ENCODE measurements at regions not wholly inside any gene's neighbourhood (a gene's known extent, or its start where the extent isn't known, plus 50 kb on each side); places are given as distances from the start of the nearest gene placed in this dataset.

GRCh38 chr6:48471326-48471725, 360.3 kb upstream of the PTCHD4 start:
- ChIA-PET POLR2A (no interaction called here), CTCF (no interaction called here)
- intact Hi-C loops (cut with DNase I, micrococcal nuclease), result no loop called here
- Mint-ChIP-seq H3K9me3 (ENCODE audit: low read depth) (peaks cover 2% of the 10 kb centered on the region), H3K27me3 (no peaks in the 10 kb centered on the region), H3K27ac (no peak overlapping the region), H3K36me3 (ENCODE audit: low read depth) (no peaks in the 10 kb centered on the region), H3K4me1 (no peaks in the 10 kb centered on the region), H3K4me3 (no peak overlapping the region)
- no peak for ATAC-seq
- no peak for DNase-seq

DNA sequence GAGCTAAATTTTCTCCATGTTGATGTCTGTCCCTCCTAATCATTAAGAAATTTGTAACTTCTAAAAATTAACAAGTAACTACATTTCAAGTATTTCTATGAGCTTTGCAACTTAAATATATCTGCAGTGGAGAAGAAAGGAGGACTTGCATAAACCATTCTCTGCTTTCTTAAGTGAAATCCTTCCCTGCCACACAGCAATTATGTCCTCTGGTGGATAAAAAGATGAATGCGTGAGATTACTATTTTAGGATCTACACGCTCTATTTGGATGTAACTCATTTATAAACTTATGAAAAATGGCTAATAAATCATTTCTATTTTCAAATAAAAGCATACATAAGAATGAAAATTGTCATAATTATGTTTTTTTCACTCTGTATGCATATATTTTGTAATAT, 338.0 kb upstream of the PTCHD4 start:
- H3K4me3 Mint-ChIP-seq, result no peak overlapping the region
- ChIA-PET CTCF (no interaction called here), POLR2A (no interaction called here)
- H3K36me3 Mint-ChIP-seq (ENCODE audit: low read depth), result no peaks in the 10 kb centered on the region
- H3K4me1 Mint-ChIP-seq, result no peaks in the 10 kb centered on the region
- ATAC-seq (no peak), DNase-seq (no peak)
- H3K27ac Mint-ChIP-seq, result no peak overlapping the region
- no peaks in the 10 kb centered on the region for H3K27me3 Mint-ChIP-seq
- intact Hi-C loops (cut with DNase I, micrococcal nuclease), result no loop called here
- peaks cover 13% of the 10 kb centered on the region for H3K9me3 Mint-ChIP-seq (ENCODE audit: low read depth)

DNA sequence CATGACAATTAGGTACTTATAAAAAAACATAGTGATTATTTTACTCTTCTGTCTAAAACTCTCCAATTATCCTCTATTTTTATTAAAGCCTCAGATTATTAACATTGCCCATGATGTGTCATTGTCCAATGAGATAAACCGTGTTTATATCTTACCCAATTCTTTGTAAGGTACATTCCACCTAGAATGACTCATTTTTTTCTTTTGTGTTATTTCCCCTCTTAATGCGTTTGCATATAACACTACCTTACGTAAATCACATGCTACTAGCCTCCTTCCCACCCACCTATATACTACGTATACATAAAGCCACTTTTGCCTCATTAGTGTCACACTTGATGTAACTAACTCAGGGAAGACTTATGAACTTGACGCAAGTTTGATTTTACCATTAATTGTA, 336.3 kb upstream of the PTCHD4 start:
- ATAC-seq (no peak), DNase-seq (no peak)
- intact Hi-C loops (cut with DNase I, micrococcal nuclease), result no loop called here
- Mint-ChIP-seq H3K4me1 (no peaks in the 10 kb centered on the region), H3K36me3 (ENCODE audit: low read depth) (no peaks in the 10 kb centered on the region), H3K27me3 (no peaks in the 10 kb centered on the region), H3K9me3 (ENCODE audit: low read depth) (peaks cover 12% of the 10 kb centered on the region), H3K4me3 (no peak overlapping the region), H3K27ac (no peak overlapping the region)
- CTCF ChIA-PET, result no interaction called here
- POLR2A ChIA-PET, result no interaction called here

- no peak for ATAC-seq
- Mint-ChIP-seq H3K36me3 (ENCODE audit: low read depth) (no peaks in the 10 kb centered on the region), H3K4me1 (no peaks in the 10 kb centered on the region), H3K9me3 (ENCODE audit: low read depth) (peaks cover 2% of the 10 kb centered on the region), H3K4me3 (no peak overlapping the region), H3K27ac (no peak overlapping the region), H3K27me3 (no peaks in the 10 kb centered on the region)
- intact Hi-C loops (cut with DNase I, micrococcal nuclease), result no loop called here
- CTCF ChIA-PET, result no interaction called here
- POLR2A ChIA-PET, result no interaction called here
- DNase-seq, result no peak
These were observed 318.6 kb upstream of the PTCHD4 start for GRCh38 chr6:48429610-48430009.

DNA sequence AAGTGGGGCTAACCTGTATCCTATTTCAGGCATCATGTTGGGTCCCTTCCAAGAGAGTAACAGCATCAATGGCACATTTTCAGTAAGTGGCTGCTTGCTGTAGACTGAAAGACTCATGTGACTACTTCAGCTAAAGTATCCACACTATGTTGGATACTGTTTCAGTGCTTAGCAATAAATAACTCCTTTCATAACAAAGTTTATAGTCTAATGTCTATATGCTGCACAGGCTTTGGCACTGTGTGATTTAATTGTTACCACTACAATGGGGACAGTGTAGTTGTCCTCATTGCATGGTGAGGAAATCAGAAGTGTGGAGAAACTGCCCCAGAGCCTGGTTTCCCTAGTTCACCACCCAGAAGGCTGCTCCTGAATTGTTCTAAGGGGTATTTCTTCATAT, 318.0 kb upstream of the PTCHD4 start:
- intact Hi-C loops (cut with DNase I, micrococcal nuclease), result no loop called here
- H3K27ac Mint-ChIP-seq, result no peak overlapping the region
- DNase-seq, result no peak
- POLR2A ChIA-PET, result no interaction called here
- peaks cover 2% of the 10 kb centered on the region for H3K9me3 Mint-ChIP-seq (ENCODE audit: low read depth)
- no peaks in the 10 kb centered on the region for H3K4me1 Mint-ChIP-seq
- H3K27me3 Mint-ChIP-seq, result no peaks in the 10 kb centered on the region
- CTCF ChIA-PET, result no interaction called here
- no peaks in the 10 kb centered on the region for H3K36me3 Mint-ChIP-seq (ENCODE audit: low read depth)
- no peak overlapping the region for H3K4me3 Mint-ChIP-seq
- no peak for ATAC-seq

DNA sequence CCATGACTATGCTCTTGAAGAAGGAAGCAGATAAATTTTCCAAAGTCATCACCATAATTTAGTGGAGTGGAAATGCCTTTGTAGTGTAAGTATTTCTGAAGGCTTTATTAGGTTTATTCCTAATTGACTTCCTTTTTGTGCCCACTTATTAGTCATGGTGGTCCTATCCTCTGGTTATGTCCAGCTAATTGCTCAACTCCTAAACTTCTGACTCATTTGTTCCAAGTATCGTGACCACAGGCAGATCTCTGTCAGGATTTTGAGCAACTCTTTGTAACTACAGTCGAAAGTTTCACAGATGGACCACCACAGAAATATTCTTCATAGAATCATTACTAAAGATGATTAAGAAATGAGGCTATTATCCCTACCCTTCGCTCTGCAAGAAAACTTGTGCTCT, 315.6 kb upstream of the PTCHD4 start:
- DNase-seq (no peak), ATAC-seq (no peak)
- no peaks in the 10 kb centered on the region for H3K27me3 Mint-ChIP-seq
- H3K4me1 Mint-ChIP-seq, result no peaks in the 10 kb centered on the region
- H3K9me3 Mint-ChIP-seq (ENCODE audit: low read depth), result peaks cover 4% of the 10 kb centered on the region
- H3K4me3 Mint-ChIP-seq, result no peak overlapping the region
- POLR2A ChIA-PET, result no interaction called here
- no peaks in the 10 kb centered on the region for H3K36me3 Mint-ChIP-seq (ENCODE audit: low read depth)
- H3K27ac Mint-ChIP-seq, result no peak overlapping the region
- intact Hi-C loops (cut with DNase I, micrococcal nuclease), result no loop called here
- CTCF ChIA-PET, result no interaction called here

GRCh38 chr6:48423640-48424365, 312.8 kb upstream of the PTCHD4 start:
- no peak overlapping the region for H3K4me3 Mint-ChIP-seq
- no peaks in the 10 kb centered on the region for H3K36me3 Mint-ChIP-seq (ENCODE audit: low read depth)

GRCh38 chr6:48419992-48420391, 309.0 kb upstream of the PTCHD4 start:
- Mint-ChIP-seq H3K36me3 (ENCODE audit: low read depth) (no peaks in the 10 kb centered on the region), H3K4me3 (no peak overlapping the region), H3K4me1 (no peaks in the 10 kb centered on the region), H3K27ac (no peak overlapping the region), H3K27me3 (no peaks in the 10 kb centered on the region), H3K9me3 (ENCODE audit: low read depth) (peaks cover 1% of the 10 kb centered on the region)
- intact Hi-C loops (cut with DNase I, micrococcal nuclease), result no loop called here
- CTCF ChIA-PET, result no interaction called here
- POLR2A ChIA-PET, result no interaction called here
- no peak for ATAC-seq
- no peak for DNase-seq

More at GRCh38 chr6:48423640-48424365, 312.8 kb upstream of the PTCHD4 start:
- H3K9me3 Mint-ChIP-seq (ENCODE audit: low read depth), result peaks cover 1% of the 10 kb centered on the region
- H3K27me3 Mint-ChIP-seq, result no peaks in the 10 kb centered on the region
- intact Hi-C loops (cut with DNase I, micrococcal nuclease), result no loop called here
- no peak overlapping the region for H3K27ac Mint-ChIP-seq
- DNase-seq (no peak), ATAC-seq (no peak)
- H3K4me1 Mint-ChIP-seq, result no peaks in the 10 kb centered on the region
- ChIA-PET CTCF (no interaction called here), POLR2A (no interaction called here)

DNA sequence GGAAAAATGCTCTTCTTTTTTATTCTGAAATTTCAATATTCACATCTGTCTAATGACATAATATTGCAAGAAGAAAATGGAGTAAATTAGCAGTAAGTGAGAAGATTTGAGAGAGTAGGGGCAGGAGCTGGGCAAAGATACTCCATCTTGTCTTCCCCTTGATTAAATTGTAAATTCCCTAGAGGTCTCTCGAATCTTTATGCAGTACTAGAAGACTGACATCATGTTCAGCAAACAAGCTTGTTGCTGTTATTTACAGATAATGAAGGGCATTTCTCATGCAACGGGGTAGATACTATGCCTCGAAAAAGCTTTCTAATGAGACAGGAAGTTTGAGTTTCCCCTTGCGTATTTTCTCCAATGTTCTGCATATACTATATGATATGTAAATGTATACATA, 306.9 kb upstream of the PTCHD4 start:
- peaks cover 1% of the 10 kb centered on the region for H3K9me3 Mint-ChIP-seq (ENCODE audit: low read depth)
- no peak for DNase-seq
- no peaks in the 10 kb centered on the region for H3K36me3 Mint-ChIP-seq (ENCODE audit: low read depth)
- no peak for ATAC-seq
- ChIA-PET POLR2A (no interaction called here), CTCF (no interaction called here)
- intact Hi-C loops (cut with DNase I, micrococcal nuclease), result no loop called here
- no peak overlapping the region for H3K27ac Mint-ChIP-seq
- H3K4me3 Mint-ChIP-seq, result no peak overlapping the region
- H3K4me1 Mint-ChIP-seq, result no peaks in the 10 kb centered on the region
- H3K27me3 Mint-ChIP-seq, result no peaks in the 10 kb centered on the region

DNA sequence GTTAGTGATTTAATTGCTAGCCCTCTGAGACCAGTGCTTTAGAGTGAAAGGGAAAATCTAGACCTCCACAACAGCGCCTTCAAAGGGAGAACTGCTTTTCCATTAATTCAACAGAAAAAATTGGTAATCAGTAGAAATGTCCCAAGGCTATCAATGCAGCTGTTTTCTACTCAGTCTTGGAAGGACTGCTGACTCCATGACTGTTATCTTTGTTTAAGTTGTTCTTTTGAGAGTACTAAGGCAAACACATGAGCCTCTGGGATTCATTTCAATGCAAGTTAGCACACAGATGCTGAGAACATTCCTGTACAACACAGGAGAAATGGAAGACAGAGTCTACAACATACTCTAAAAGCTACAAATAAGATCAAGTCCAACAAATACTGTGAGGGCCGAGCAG, 301.7 kb upstream of the PTCHD4 start:
- no peak overlapping the region for H3K4me3 Mint-ChIP-seq
- ATAC-seq, result no peak
- H3K27me3 Mint-ChIP-seq, result no peaks in the 10 kb centered on the region
- H3K27ac Mint-ChIP-seq, result no peak overlapping the region
- no peak for DNase-seq
- intact Hi-C loops (cut with DNase I, micrococcal nuclease), result no loop called here
- no peaks in the 10 kb centered on the region for H3K4me1 Mint-ChIP-seq
- H3K9me3 Mint-ChIP-seq (ENCODE audit: low read depth), result peaks cover 5% of the 10 kb centered on the region
- H3K36me3 Mint-ChIP-seq (ENCODE audit: low read depth), result no peaks in the 10 kb centered on the region
- CTCF ChIA-PET, result no interaction called here
- POLR2A ChIA-PET, result no interaction called here

DNA sequence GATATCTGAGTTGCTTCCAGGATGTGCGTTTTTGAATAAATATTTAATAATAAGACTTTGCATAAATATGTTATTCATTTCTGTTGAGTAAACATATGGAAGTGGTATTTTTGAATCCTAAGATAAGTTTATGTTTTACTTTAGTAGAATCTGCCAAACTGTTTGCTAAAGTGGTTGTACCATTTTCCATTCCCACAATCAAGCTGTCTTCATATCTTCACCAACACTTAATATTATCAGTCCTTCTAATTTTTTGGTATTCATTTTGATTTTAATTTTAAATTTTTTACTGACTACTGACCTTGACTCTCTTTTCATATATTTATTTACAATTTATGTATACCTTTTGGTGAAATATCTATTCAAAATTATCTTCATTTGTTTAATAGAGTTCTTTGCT, 293.9 kb upstream of the PTCHD4 start:
- intact Hi-C loops (cut with DNase I, micrococcal nuclease), result no loop called here
- H3K9me3 Mint-ChIP-seq (ENCODE audit: low read depth), result peaks cover 3% of the 10 kb centered on the region
- CTCF ChIA-PET, result no interaction called here
- H3K4me1 Mint-ChIP-seq, result no peaks in the 10 kb centered on the region
- POLR2A ChIA-PET, result no interaction called here
- no peak overlapping the region for H3K4me3 Mint-ChIP-seq
- H3K36me3 Mint-ChIP-seq (ENCODE audit: low read depth), result no peaks in the 10 kb centered on the region
- H3K27ac Mint-ChIP-seq, result no peak overlapping the region
- ATAC-seq (no peak), DNase-seq (no peak)
- H3K27me3 Mint-ChIP-seq, result no peaks in the 10 kb centered on the region

GRCh38 chr6:48403587-48403986, 292.6 kb upstream of the PTCHD4 start:
- Mint-ChIP-seq H3K27ac (no peak overlapping the region), H3K27me3 (no peaks in the 10 kb centered on the region), H3K4me1 (no peaks in the 10 kb centered on the region), H3K36me3 (ENCODE audit: low read depth) (no peaks in the 10 kb centered on the region), H3K9me3 (ENCODE audit: low read depth) (peaks cover 3% of the 10 kb centered on the region), H3K4me3 (no peak overlapping the region)
- ATAC-seq (no peak), DNase-seq (no peak)
- ChIA-PET CTCF (no interaction called here), POLR2A (no interaction called here)
- intact Hi-C loops (cut with DNase I, micrococcal nuclease), result no loop called here

- H3K27ac Mint-ChIP-seq, result no peak overlapping the region
- intact Hi-C loops (cut with DNase I, micrococcal nuclease), result no loop called here
- H3K4me1 Mint-ChIP-seq, result no peaks in the 10 kb centered on the region
- no peaks in the 10 kb centered on the region for H3K27me3 Mint-ChIP-seq
- peaks cover 6% of the 10 kb centered on the region for H3K9me3 Mint-ChIP-seq (ENCODE audit: low read depth)
- no peak overlapping the region for H3K4me3 Mint-ChIP-seq
- ATAC-seq (no peak), DNase-seq (no peak)
- no peaks in the 10 kb centered on the region for H3K36me3 Mint-ChIP-seq (ENCODE audit: low read depth)
- CTCF ChIA-PET, result no interaction called here
- POLR2A ChIA-PET, result no interaction called here
These were observed 290.0 kb upstream of the PTCHD4 start for GRCh38 chr6:48401016-48401415.

All from activated CD4-positive, alpha-beta T cell treated with anti-CD3 and anti-CD28 coated beads for 36 hours (primary cell).